ENCODE measurements at regions not wholly inside any gene's neighbourhood (a gene's known extent, or its start where the extent isn't known, plus 50 kb on each side); places are given as distances from the start of the nearest gene placed in this dataset.

- H3K9me3 ChIP-seq, result no peaks in the 10 kb centered on the region
- no peak for ATAC-seq
- H3K4me1 ChIP-seq, result no peaks in the 10 kb centered on the region
- H3K4me3 ChIP-seq, result no peak overlapping the region
- H3K27me3 ChIP-seq, result no peaks in the 10 kb centered on the region
- intact Hi-C loops (cut with DNase I), result no loop called here
- no peaks in the 10 kb centered on the region for H3K36me3 ChIP-seq
- TF ChIP-seq CTCF (IDR thresholded peaks at IDR 0.05), result no peak
- FAIRE-seq, result no peak
- WGBS, 2 donors, result 69 to 76% methylated on average over 2 of the region's 2 CpGs
- no peak for DNase-seq
- H3K27ac ChIP-seq, result no peak overlapping the region
These were observed 503.2 kb upstream of the CTSO start for GRCh38 chr4:156456830-156457229.

DNA sequence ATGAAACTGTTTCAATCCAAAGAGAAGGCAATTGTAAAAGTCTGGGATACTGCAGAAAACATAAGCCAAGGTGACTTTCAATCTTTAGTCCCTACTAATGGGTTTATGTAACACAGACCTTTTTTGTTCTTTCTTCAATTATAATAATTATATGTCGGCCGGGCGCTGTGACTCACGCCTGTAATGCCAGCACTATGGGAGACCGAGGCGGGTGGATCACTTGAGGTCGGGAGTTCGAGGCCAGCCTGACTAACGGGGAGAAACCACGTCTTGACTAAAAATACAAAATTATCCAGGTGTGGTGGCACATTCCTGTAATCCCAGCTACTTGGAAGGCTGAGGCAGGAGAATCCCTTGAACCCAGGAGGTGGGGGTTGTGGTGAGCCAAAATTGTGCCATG, 489.8 kb upstream of the CTSO start:
- intact Hi-C loops (cut with DNase I), result no loop called here
- no peak overlapping the region for H3K27ac ChIP-seq
- ATAC-seq (no peak), DNase-seq (no peak), FAIRE-seq (no peak)
- H3K4me1 ChIP-seq, result no peaks in the 10 kb centered on the region
- H3K4me3 ChIP-seq, result no peak overlapping the region
- H3K27me3 ChIP-seq, result no peaks in the 10 kb centered on the region
- TF ChIP-seq CTCF (IDR thresholded peaks at IDR 0.05), result no peak
- no peaks in the 10 kb centered on the region for H3K36me3 ChIP-seq
- WGBS, 2 donors, result 85 to 87% methylated on average over 10 of the region's 10 CpGs
- no peaks in the 10 kb centered on the region for H3K9me3 ChIP-seq

DNA sequence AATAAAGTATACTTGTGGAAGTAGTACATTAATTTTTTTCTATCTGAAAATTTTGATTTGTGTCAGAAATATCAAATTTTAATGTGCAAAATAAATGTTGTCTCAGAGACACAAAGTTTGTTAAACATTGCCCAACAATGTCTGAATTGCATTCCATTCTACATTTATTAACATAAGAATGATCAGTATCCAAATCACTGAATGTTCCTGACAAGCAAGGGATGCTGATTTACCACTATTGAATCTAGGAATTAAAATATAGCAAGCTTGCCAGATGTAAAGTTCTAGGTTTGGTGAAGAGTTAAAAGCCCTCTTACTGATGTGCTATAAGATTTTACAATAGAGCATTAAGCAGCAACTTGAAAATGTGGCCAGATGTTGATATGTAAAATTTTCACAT, 489.2 kb upstream of the CTSO start:
- Histone ChIP-seq H3K9me3 (no peaks in the 10 kb centered on the region), H3K4me3 (no peak overlapping the region), H3K27ac (no peak overlapping the region), H3K4me1 (no peaks in the 10 kb centered on the region), H3K27me3 (no peaks in the 10 kb centered on the region), H3K36me3 (no peaks in the 10 kb centered on the region)
- FAIRE-seq (peak; percentile 39), ATAC-seq (no peak), DNase-seq (no peak)
- no peak for TF ChIP-seq CTCF (IDR thresholded peaks at IDR 0.05)
- intact Hi-C loops (cut with DNase I), result no loop called here

DNA sequence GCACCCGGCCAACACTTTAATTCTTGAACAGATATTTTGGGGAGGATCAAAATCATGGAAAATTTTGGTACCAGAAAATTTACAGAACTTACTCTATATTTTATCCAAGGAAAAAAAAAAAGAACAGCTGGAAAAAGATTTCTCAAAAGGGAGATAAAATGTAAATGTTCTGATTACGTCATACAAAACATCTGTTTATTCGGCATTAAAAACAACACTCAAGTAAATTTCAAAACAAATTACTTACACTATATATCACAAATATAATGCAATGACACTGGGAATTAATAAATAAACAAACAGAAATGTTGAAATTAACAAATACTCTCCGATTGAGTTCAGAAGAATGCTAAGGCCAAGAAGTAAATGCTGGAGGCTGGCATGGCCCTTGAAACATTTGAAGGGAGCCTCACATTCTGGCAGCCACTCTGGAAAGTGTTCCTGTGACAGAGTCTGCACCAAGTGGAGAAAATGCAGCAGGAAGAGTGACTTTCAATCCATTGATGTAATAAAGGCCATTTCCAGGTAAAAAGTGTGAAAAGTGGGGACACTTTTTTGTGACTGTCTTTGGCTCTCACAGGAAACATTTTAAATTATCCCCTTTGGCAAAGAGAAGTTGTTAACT, 486.0 kb upstream of the CTSO start:
- Histone ChIP-seq H3K36me3 (no peaks in the 10 kb centered on the region), H3K4me1 (no peaks in the 10 kb centered on the region), H3K4me3 (no peak overlapping the region), H3K27me3 (no peaks in the 10 kb centered on the region), H3K27ac (no peak overlapping the region), H3K9me3 (no peaks in the 10 kb centered on the region)
- no peak for TF ChIP-seq CTCF (IDR thresholded peaks at IDR 0.05)
- FAIRE-seq, result no peak
- 77 to 80% methylated on average over 4 of the region's 4 CpGs for WGBS, 2 donors
- DNase-seq, result no peak
- intact Hi-C loops (cut with DNase I), result no loop called here
- no peak for ATAC-seq

DNA sequence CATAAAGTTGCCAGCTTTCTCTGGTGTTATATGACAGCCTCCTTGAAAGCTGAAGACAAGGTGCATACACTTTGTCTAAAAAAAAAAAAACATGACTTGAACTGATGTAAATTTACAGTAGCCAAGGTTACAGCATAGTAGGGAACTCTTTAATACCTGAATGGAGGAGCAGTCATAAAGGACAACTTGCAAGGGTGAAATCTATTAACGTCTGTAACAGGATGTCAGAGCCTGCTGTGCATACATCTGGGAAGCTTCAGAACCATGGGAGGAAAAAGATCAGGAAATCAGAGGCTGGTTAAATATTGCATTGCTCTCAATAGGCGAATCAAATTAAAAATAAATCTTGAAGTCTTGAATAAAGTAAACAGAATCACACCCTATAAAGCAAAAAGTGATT, 484.0 kb upstream of the CTSO start:
- 15 to 31% methylated on average over 2 of the region's 2 CpGs for WGBS, 2 donors
- ATAC-seq, result no peak
- TF ChIP-seq CTCF (IDR thresholded peaks at IDR 0.05), result no peak

More for the DNA sequence above, 484.0 kb upstream of the CTSO start:
- Histone ChIP-seq H3K4me3 (no peak overlapping the region), H3K27me3 (no peaks in the 10 kb centered on the region), H3K36me3 (no peaks in the 10 kb centered on the region), H3K4me1 (no peaks in the 10 kb centered on the region), H3K27ac (no peak overlapping the region), H3K9me3 (no peaks in the 10 kb centered on the region)
- no peak for FAIRE-seq
- intact Hi-C loops (cut with DNase I), result no loop called here
- DNase-seq, result no peak
